ENCODE measurements at regions not wholly inside any gene's neighbourhood (a gene's known extent, or its start where the extent isn't known, plus 50 kb on each side); places are given as distances from the start of the nearest gene placed in this dataset.
A peak's percentile ranks its signal among the peaks of the same experiment; 100 is the strongest.

GRCh38 chr7:109986701-109987100 is 1104.2 kb upstream of the LRRN3 start:
- TF ChIP-seq, protein P1, sequence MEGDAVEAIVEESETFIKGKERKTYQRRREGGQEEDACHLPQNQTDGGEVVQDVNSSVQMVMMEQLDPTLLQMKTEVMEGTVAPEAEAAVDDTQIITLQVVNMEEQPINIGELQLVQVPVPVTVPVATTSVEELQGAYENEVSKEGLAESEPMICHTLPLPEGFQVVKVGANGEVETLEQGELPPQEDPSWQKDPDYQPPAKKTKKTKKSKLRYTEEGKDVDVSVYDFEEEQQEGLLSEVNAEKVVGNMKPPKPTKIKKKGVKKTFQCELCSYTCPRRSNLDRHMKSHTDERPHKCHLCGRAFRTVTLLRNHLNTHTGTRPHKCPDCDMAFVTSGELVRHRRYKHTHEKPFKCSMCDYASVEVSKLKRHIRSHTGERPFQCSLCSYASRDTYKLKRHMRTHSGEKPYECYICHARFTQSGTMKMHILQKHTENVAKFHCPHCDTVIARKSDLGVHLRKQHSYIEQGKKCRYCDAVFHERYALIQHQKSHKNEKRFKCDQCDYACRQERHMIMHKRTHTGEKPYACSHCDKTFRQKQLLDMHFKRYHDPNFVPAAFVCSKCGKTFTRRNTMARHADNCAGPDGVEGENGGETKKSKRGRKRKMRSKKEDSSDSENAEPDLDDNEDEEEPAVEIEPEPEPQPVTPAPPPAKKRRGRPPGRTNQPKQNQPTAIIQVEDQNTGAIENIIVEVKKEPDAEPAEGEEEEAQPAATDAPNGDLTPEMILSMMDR (conservative IDR thresholded peaks at IDR 0.05), result no peak
- no peak overlapping the region for H3K27ac ChIP-seq

DNA sequence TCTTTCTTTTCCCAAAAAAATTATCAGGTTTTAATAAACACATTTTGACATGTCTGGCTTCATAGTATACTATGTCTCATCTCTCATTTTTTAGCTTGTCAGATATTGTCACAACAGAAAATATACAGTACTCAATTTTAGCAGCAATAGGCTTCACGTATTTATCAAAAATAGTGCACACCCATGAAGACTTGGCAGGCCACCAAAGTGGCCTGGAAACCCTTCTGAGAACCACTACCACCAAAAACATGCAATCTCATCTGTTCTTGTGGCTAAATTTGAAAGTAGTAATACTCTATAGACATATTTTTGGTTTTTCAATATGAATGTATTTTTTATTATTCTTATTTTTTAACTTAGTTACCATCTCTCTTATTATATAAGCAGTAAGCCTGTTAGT is 1094.5 kb upstream of the LRRN3 start:
- TF ChIP-seq, protein P1 (conservative IDR thresholded peaks at IDR 0.05), result no peak
- no peak overlapping the region for H3K27ac ChIP-seq

- H3K27ac ChIP-seq, result no peak overlapping the region
- TF ChIP-seq, protein P1 (conservative IDR thresholded peaks at IDR 0.05), result no peak
Measured at GRCh38 chr7:109996927-109997326, 1094.0 kb upstream of the LRRN3 start.

DNA sequence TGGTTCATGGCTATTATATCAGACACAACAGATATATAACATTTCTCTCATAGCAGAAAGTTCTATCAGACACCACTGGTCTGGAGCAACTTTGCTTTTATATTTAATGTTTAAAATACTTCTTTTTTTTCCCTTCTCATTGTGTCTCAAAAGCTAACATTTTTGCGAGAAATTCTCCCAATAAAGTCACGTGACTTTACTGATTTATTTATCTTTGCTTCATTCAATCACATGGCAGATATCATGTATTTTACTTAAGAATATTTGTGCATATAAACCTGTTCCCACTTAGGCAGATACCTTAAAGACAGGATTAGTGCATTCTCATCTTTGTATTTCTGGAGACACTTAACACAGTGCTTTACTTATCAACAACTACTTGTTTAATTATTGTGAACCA is 1093.1 kb upstream of the LRRN3 start:
- TF ChIP-seq, protein P1 (conservative IDR thresholded peaks at IDR 0.05), result no peak
- H3K27ac ChIP-seq, result no peak overlapping the region

DNA sequence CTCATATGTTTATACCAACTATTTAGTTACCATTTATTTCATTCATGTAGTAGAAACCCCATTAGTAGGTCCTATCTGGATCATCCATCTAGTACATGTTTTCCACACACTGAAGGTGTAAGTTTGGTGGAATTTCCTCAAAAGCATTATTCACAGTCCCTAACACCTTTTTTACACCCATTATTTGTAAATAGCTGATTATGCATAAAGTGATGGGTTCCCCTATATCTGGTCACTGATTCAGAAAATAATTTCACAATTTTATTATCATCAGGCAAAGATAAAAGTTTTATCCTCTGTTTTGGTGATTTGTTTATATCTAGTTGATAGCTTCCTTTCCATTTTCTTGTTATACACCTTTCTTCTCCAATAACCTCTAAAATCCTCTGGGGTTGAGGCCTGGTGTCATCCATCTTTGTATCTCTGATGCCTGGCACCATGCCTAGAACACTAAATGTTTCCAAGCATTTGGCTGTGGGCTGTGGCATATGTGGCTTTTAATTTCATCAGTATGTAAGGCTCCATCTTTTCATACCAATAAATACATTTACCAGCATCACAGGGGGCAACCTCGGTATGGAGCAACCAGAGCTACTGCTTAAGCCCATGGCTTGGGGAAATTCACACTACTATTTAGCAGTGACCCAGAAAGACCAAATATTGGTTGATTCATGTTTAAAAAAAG is 1089.5 kb upstream of the LRRN3 start:
- TF ChIP-seq, protein P1 (conservative IDR thresholded peaks at IDR 0.05), result no peak

GRCh38 chr7:110003827-110004226 is 1087.1 kb upstream of the LRRN3 start:
- H3K27ac ChIP-seq, result no peak overlapping the region
- TF ChIP-seq, protein P1 (conservative IDR thresholded peaks at IDR 0.05), result peak; percentile 68

More for the DNA sequence above, 1089.5 kb upstream of the LRRN3 start:
- no peak overlapping the region for H3K27ac ChIP-seq

- no peak overlapping the region for H3K27ac ChIP-seq
- TF ChIP-seq, protein P1 (conservative IDR thresholded peaks at IDR 0.05), result no peak
Measured at GRCh38 chr7:110007320-110008063, 1083.4 kb upstream of the LRRN3 start.

Measured in VCaP (cell line).